Muscle layer of colon (tissue), 2 donors: ENCODE measurements at regions not wholly inside any gene's neighbourhood (a gene's known extent, or its start where the extent isn't known, plus 50 kb on each side); places are given as distances from the start of the nearest gene placed in this dataset.
"Not testable (repeated sequence)": the region's sequence is repeated elsewhere in the genome, so short reads cannot be mapped to it uniquely, and the experiment has no call there.

Source experiments
- H3K27ac ChIP-seq: one replicate; pipeline ENCODE4 v1.7.0; 2013; ENCODE audit warnings: low read depth, mild to moderate bottlenecking, low read length, moderate library complexity
- H3K27me3 ChIP-seq, 2 donors: one replicate each; pipeline ENCODE4 v1.7.0; 2013; ENCODE audit warnings: low read length in 2 of 2, mild to moderate bottlenecking in 2 of 2; ENCODE audit not compliant: insufficient read depth in 2 of 2, control insufficient read depth in 1 of 2
- H3K36me3 ChIP-seq: one replicate; pipeline ENCODE4 v1.7.0; 2013; ENCODE audit warnings: mild to moderate bottlenecking, low read length; ENCODE audit not compliant: insufficient read depth
- H3K4me1 ChIP-seq: one replicate; pipeline ENCODE4 v1.7.0; 2013; ENCODE audit warnings: mild to moderate bottlenecking, low read length; ENCODE audit not compliant: insufficient read depth
- H3K4me3 ChIP-seq, 2 donors: one replicate each; pipeline ENCODE4 v1.7.0; 2013; ENCODE audit warnings: low read length in 2 of 2, low read depth in 1 of 2, mild to moderate bottlenecking in 1 of 2, moderate library complexity in 1 of 2
- H3K9ac ChIP-seq: one replicate; pipeline ENCODE4 v1.7.0; 2013; ENCODE audit warnings: low read length
- H3K9me3 ChIP-seq: one replicate; pipeline ENCODE4 v1.7.0; 2013; ENCODE audit warnings: mild to moderate bottlenecking, low read length
- donor health status: abdominal sarcoma.
- donor health status: Adenocarcinoma of cecum.

GRCh38 chr7:69301253-69301652, 297.0 kb upstream of the AUTS2 start:
- Histone ChIP-seq H3K36me3 (no peaks in the 10 kb centered on the region), H3K9me3 (no peaks in the 10 kb centered on the region), H3K27me3 (no peaks in the 10 kb centered on the region), H3K4me1 (no peaks in the 10 kb centered on the region), H3K9ac (no peak overlapping the region), H3K4me3 (no peak overlapping the region), H3K27ac (no peak overlapping the region)

- Histone ChIP-seq H3K9me3 (no peaks in the 10 kb centered on the region), H3K9ac (no peak overlapping the region), H3K4me3 (no peak overlapping the region), H3K36me3 (no peaks in the 10 kb centered on the region), H3K4me1 (no peaks in the 10 kb centered on the region), H3K27ac (no peak overlapping the region), H3K27me3 (no peaks in the 10 kb centered on the region)
Observed at GRCh38 chr7:69309601-69310000, 288.7 kb upstream of the AUTS2 start.

- H3K36me3 ChIP-seq, result no peaks in the 10 kb centered on the region
- H3K4me1 ChIP-seq, result no peaks in the 10 kb centered on the region
- no peaks in the 10 kb centered on the region for H3K27me3 ChIP-seq
- H3K9me3 ChIP-seq, result no peaks in the 10 kb centered on the region
- no peak overlapping the region for H3K4me3 ChIP-seq
- no peak overlapping the region for H3K9ac ChIP-seq
- no peak overlapping the region for H3K27ac ChIP-seq
Observed at GRCh38 chr7:69311489-69311888, 286.8 kb upstream of the AUTS2 start.

- H3K9ac ChIP-seq, H3K4me1 ChIP-seq, H3K36me3 ChIP-seq, H3K9me3 ChIP-seq, H3K4me3 ChIP-seq, H3K27me3 ChIP-seq, H3K27ac ChIP-seq: not testable (repeated sequence)
Observed at GRCh38 chr7:69313852-69314251, 284.4 kb upstream of the AUTS2 start.

GRCh38 chr7:69318794-69319193, 279.5 kb upstream of the AUTS2 start:
- H3K4me3 ChIP-seq, result no peak overlapping the region
- H3K9ac ChIP-seq, result no peak overlapping the region
- H3K27me3 ChIP-seq, result no peaks in the 10 kb centered on the region
- no peak overlapping the region for H3K27ac ChIP-seq
- H3K9me3 ChIP-seq, result no peaks in the 10 kb centered on the region
- H3K36me3 ChIP-seq, result no peaks in the 10 kb centered on the region
- no peaks in the 10 kb centered on the region for H3K4me1 ChIP-seq

- H3K4me3 ChIP-seq, result no peak overlapping the region
- H3K9me3 ChIP-seq, result no peaks in the 10 kb centered on the region
- no peaks in the 10 kb centered on the region for H3K36me3 ChIP-seq
- H3K27ac ChIP-seq, result no peak overlapping the region
- no peaks in the 10 kb centered on the region for H3K27me3 ChIP-seq
- H3K4me1 ChIP-seq, result no peaks in the 10 kb centered on the region
- H3K9ac ChIP-seq, result no peak overlapping the region
Observed at GRCh38 chr7:69328516-69328915, 269.8 kb upstream of the AUTS2 start.

- Histone ChIP-seq H3K4me3 (no peak overlapping the region), H3K9me3 (no peaks in the 10 kb centered on the region), H3K9ac (no peak overlapping the region), H3K27me3 (no peaks in the 10 kb centered on the region), H3K4me1 (no peaks in the 10 kb centered on the region), H3K27ac (no peak overlapping the region), H3K36me3 (no peaks in the 10 kb centered on the region)
Observed at GRCh38 chr7:69334701-69335100, 263.6 kb upstream of the AUTS2 start.

GRCh38 chr7:69335331-69335730, 262.9 kb upstream of the AUTS2 start:
- H3K27me3 ChIP-seq, result no peaks in the 10 kb centered on the region
- H3K9me3 ChIP-seq, result no peaks in the 10 kb centered on the region
- H3K4me3 ChIP-seq, result no peak overlapping the region
- H3K4me1 ChIP-seq, result no peaks in the 10 kb centered on the region
- no peak overlapping the region for H3K27ac ChIP-seq
- H3K36me3 ChIP-seq, result no peaks in the 10 kb centered on the region
- no peak overlapping the region for H3K9ac ChIP-seq

- Histone ChIP-seq H3K27me3 (no peaks in the 10 kb centered on the region), H3K36me3 (no peaks in the 10 kb centered on the region), H3K4me1 (no peaks in the 10 kb centered on the region), H3K9ac (no peak overlapping the region), H3K4me3 (no peak overlapping the region), H3K27ac (no peak overlapping the region), H3K9me3 (no peaks in the 10 kb centered on the region)
Observed at GRCh38 chr7:69336976-69337375, 261.3 kb upstream of the AUTS2 start.

GRCh38 chr7:69338144-69338543, 260.1 kb upstream of the AUTS2 start:
- Histone ChIP-seq H3K4me1 (no peaks in the 10 kb centered on the region), H3K27ac (no peak overlapping the region), H3K27me3 (no peaks in the 10 kb centered on the region)

GRCh38 chr7:69341288-69341687, 257.0 kb upstream of the AUTS2 start:
- H3K4me3 ChIP-seq, result no peak overlapping the region
- H3K27ac ChIP-seq, result no peak overlapping the region
- no peaks in the 10 kb centered on the region for H3K36me3 ChIP-seq
- no peaks in the 10 kb centered on the region for H3K27me3 ChIP-seq
- no peak overlapping the region for H3K9ac ChIP-seq
- H3K4me1 ChIP-seq, result no peaks in the 10 kb centered on the region
- H3K9me3 ChIP-seq, result no peaks in the 10 kb centered on the region

More at GRCh38 chr7:69338144-69338543, 260.1 kb upstream of the AUTS2 start:
- Histone ChIP-seq H3K9ac (no peak overlapping the region), H3K9me3 (no peaks in the 10 kb centered on the region), H3K4me3 (no peak overlapping the region), H3K36me3 (no peaks in the 10 kb centered on the region)

- Histone ChIP-seq H3K36me3 (no peaks in the 10 kb centered on the region), H3K9me3 (no peaks in the 10 kb centered on the region), H3K4me1 (no peaks in the 10 kb centered on the region), H3K4me3 (no peak overlapping the region), H3K9ac (no peak overlapping the region), H3K27me3 (no peaks in the 10 kb centered on the region), H3K27ac (no peak overlapping the region)
Observed at GRCh38 chr7:69342154-69342884, 256.0 kb upstream of the AUTS2 start.
